ENCODE measurements at regions not wholly inside any gene's neighbourhood (a gene's known extent, or its start where the extent isn't known, plus 50 kb on each side); places are given as distances from the start of the nearest gene placed in this dataset.

DNA sequence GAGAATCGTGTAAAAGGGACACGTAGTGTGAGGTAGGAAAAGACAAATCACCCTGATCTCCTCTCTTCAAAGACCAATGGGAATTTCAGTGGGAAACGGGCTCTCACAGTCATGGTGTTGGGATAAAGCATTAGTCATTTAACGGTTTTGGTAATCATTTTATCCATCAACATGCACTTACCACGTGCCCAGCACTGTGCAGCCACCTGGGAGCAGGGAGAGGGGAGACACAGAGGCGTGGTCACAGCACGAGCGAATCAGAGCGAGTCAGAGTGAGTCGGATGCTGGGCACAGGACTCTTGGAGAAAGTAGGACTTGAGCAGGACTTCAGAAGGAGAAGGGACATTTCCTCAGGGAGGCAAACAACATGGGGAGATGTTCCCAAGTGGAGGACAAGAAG lies 130.8 kb downstream of the MINAR1 start:
- TF ChIP-seq POLR2AphosphoS5 (IDR thresholded peaks at IDR 0.05) (no peak), POLR2A (IDR thresholded peaks at IDR 0.05) (no peak)
- TF ChIP-seq, protein P1, sequence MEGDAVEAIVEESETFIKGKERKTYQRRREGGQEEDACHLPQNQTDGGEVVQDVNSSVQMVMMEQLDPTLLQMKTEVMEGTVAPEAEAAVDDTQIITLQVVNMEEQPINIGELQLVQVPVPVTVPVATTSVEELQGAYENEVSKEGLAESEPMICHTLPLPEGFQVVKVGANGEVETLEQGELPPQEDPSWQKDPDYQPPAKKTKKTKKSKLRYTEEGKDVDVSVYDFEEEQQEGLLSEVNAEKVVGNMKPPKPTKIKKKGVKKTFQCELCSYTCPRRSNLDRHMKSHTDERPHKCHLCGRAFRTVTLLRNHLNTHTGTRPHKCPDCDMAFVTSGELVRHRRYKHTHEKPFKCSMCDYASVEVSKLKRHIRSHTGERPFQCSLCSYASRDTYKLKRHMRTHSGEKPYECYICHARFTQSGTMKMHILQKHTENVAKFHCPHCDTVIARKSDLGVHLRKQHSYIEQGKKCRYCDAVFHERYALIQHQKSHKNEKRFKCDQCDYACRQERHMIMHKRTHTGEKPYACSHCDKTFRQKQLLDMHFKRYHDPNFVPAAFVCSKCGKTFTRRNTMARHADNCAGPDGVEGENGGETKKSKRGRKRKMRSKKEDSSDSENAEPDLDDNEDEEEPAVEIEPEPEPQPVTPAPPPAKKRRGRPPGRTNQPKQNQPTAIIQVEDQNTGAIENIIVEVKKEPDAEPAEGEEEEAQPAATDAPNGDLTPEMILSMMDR (IDR thresholded peaks at IDR 0.05 in 8 of 11, conservative IDR thresholded peaks at IDR 0.05 in 3 of 11) = no peak
